Loucy (cell line): ENCODE measurements at regions not wholly inside any gene's neighbourhood (a gene's known extent, or its start where the extent isn't known, plus 50 kb on each side); places are given as distances from the start of the nearest gene placed in this dataset.

Source experiments
- H2AFZ ChIP-seq: fragments of 200-600 bp; sonication (generic); 2 replicates; pipeline ENCODE4 v1.6.0; 2016; ENCODE audit warnings: antibody characterized with exemption, mild to moderate bottlenecking, low read length, moderate library complexity
- H3F3A ChIP-seq: fragments of 200-600 bp; 2 replicates; pipeline ENCODE4 v1.6.0; 2016; ENCODE audit warnings: antibody characterized with exemption, low read depth, mild to moderate bottlenecking
- H3K27me3 ChIP-seq: fragments of 200-600 bp; sonication (generic); 2 replicates; pipeline ENCODE4 v1.6.1; 2014; ENCODE audit warnings: low read length, mild to moderate bottlenecking; ENCODE audit not compliant: insufficient read depth, poor library complexity, severe bottlenecking
- H3K36me3 ChIP-seq: fragments of 200-600 bp; sonication (generic); 2 replicates; pipeline ENCODE4 v1.6.1; 2016; ENCODE audit warnings: low read length; ENCODE audit not compliant: insufficient read depth
- H3K4me1 ChIP-seq: fragments of 200-600 bp; sonication (generic); 2 replicates; pipeline ENCODE4 v1.5.1; 2014; ENCODE audit warnings: low read length, mild to moderate bottlenecking; ENCODE audit not compliant: insufficient read depth, poor library complexity, severe bottlenecking
- H3K4me2 ChIP-seq: fragments of 200-600 bp; sonication (generic); 2 replicates; pipeline ENCODE4 v1.6.0; 2014; ENCODE audit warnings: antibody characterized with exemption, low read length, low read depth, mild to moderate bottlenecking; ENCODE audit not compliant: poor library complexity, severe bottlenecking
- H3K4me3 ChIP-seq: fragments of 200-600 bp; sonication (generic); 2 replicates; pipeline ENCODE4 v1.5.1; 2014; ENCODE audit warnings: low read length, mild to moderate bottlenecking, mixed read lengths; ENCODE audit not compliant: poor library complexity, severe bottlenecking
- H3K79me2 ChIP-seq: fragments of 200-600 bp; sonication (generic); 2 replicates; pipeline ENCODE4 v1.6.1; 2014; ENCODE audit warnings: low read length; ENCODE audit not compliant: insufficient read depth
- H3K9ac ChIP-seq: fragments of 200-600 bp; sonication (generic); 2 replicates; pipeline ENCODE4 v1.6.0; 2014; ENCODE audit warnings: mild to moderate bottlenecking, low read depth, low read length, moderate library complexity; ENCODE audit not compliant: poor library complexity, severe bottlenecking
- H3K9me2 ChIP-seq: fragments of 200-600 bp; sonication (generic); replicated peaks from 2 replicates; pipeline ENCODE4 v1.6.1; 2016; ENCODE audit warnings: low read depth, low read length, mixed read lengths
- H3K9me3 ChIP-seq: fragments of 200-600 bp; sonication (generic); 2 replicates; pipeline ENCODE4 v1.6.1; 2014; ENCODE audit warnings: mild to moderate bottlenecking, antibody characterized with exemption, low read length, low read depth; ENCODE audit not compliant: insufficient read depth
- H4K20me1 ChIP-seq: fragments of 200-600 bp; sonication (generic); 2 replicates; pipeline ENCODE4 v1.6.0; 2014; ENCODE audit warnings: antibody characterized with exemption, low read length, mild to moderate bottlenecking; ENCODE audit not compliant: insufficient read depth, poor library complexity, severe bottlenecking
- EZH2phosphoT487 ChIP-seq: fragments of 200-600 bp; IDR thresholded peaks from 2 replicates; pipeline ENCODE4 v1.6.1; 2018; ENCODE audit warnings: antibody characterized with exemption, mild to moderate bottlenecking, moderate library complexity, borderline replicate concordance
- TF ChIP-seq, protein P1 (sequence below): fragments of 200-600 bp; sonication (generic); conservative IDR thresholded peaks from 2 replicates; pipeline ENCODE4 v1.5.1; 2014; ENCODE audit warnings: mild to moderate bottlenecking, antibody characterized with exemption, low read length

DNA sequence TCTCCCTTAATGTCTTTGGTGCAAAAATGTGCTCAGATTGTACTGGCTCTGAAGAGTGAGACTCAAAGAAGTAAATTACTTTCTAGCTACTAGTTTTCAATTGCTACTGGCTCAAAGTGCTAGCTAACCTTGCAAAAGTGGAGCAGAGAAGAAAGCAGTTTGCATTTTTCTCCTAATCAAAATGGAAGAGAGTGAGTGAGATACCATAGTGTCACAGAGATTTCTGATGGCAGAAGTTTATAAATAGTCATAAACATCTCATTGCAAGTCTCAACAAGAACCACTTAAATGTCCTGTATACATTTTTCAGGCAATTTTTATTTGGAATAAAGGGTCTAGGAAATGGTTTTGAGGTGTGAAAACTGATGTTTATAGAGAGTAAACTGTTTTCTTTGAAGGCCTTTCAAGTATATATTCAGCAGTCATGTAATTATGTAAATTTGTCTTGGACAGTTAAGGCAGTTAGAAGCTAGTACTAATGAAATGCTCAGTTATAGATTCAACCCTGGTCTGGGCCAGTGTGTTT lies 237.7 kb upstream of the GOLIM4 start:
- no peaks in the 10 kb centered on the region for H3K36me3 ChIP-seq
- H3K27me3 ChIP-seq, result no peaks in the 10 kb centered on the region
- no peak overlapping the region for H3K9ac ChIP-seq
- H3F3A ChIP-seq, result no peaks in the 10 kb centered on the region
- TF ChIP-seq, protein P1, sequence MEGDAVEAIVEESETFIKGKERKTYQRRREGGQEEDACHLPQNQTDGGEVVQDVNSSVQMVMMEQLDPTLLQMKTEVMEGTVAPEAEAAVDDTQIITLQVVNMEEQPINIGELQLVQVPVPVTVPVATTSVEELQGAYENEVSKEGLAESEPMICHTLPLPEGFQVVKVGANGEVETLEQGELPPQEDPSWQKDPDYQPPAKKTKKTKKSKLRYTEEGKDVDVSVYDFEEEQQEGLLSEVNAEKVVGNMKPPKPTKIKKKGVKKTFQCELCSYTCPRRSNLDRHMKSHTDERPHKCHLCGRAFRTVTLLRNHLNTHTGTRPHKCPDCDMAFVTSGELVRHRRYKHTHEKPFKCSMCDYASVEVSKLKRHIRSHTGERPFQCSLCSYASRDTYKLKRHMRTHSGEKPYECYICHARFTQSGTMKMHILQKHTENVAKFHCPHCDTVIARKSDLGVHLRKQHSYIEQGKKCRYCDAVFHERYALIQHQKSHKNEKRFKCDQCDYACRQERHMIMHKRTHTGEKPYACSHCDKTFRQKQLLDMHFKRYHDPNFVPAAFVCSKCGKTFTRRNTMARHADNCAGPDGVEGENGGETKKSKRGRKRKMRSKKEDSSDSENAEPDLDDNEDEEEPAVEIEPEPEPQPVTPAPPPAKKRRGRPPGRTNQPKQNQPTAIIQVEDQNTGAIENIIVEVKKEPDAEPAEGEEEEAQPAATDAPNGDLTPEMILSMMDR, result no peak
- TF ChIP-seq EZH2phosphoT487, result no peak
- no peaks in the 10 kb centered on the region for H3K9me3 ChIP-seq
- no peaks in the 10 kb centered on the region for H4K20me1 ChIP-seq
- no peaks in the 10 kb centered on the region for H3K4me1 ChIP-seq
- no peaks in the 10 kb centered on the region for H3K79me2 ChIP-seq
- H3K4me2 ChIP-seq, result no peak overlapping the region
- no peak overlapping the region for H3K4me3 ChIP-seq
- no peaks in the 10 kb centered on the region for H3K9me2 ChIP-seq
- no peak overlapping the region for H2AFZ ChIP-seq

DNA sequence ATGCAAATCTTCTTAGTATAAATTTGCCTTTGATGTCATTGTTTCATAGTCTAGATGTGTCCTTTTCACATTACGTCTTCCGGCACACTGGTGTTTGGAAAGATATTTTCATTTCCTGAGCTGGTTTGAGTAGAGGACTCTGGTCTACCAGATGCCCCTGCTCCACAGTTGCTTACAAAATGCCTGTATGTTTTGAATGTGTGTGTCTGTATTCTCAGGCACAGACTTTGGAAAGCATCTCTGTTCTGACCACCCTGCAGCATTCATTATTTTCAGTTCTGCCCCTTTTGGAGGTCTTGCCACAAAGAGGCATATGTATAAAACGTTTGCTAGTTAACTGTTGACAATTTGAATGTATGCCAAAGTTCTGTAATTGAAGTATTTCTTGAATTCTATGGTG lies 236.0 kb upstream of the GOLIM4 start:
- Histone ChIP-seq H3K4me2 (no peak overlapping the region), H3K79me2 (no peaks in the 10 kb centered on the region)
- no peak for TF ChIP-seq EZH2phosphoT487
- TF ChIP-seq, protein P1, result no peak

DNA sequence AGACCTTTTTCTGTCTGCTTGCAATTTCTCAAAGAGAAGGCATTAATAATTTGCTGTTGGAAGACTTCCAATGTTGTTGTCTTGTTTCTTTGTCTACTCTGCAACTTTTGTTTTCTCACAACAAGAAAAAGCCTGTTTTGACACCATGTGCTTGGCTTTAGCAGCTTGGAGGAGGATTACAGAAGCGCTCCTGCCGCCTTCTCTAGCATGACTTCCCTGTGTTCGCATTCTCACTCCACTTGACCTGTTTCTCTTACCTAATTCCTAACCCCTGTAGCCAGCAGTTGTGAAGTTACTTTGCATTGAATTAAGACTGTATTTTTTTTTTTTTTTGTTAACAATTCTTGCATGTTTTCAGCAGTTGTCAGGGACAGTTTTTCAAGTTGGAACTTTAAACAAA lies 235.3 kb upstream of the GOLIM4 start:
- Histone ChIP-seq H3K4me1 (no peaks in the 10 kb centered on the region), H3K27me3 (no peaks in the 10 kb centered on the region), H3K36me3 (no peaks in the 10 kb centered on the region), H2AFZ (no peak overlapping the region), H3K9me3 (no peaks in the 10 kb centered on the region), H3K79me2 (no peaks in the 10 kb centered on the region), H3K4me2 (no peak overlapping the region), H3K9me2 (no peaks in the 10 kb centered on the region), H3K4me3 (no peak overlapping the region), H3K9ac (no peak overlapping the region), H3F3A (no peaks in the 10 kb centered on the region), H4K20me1 (no peaks in the 10 kb centered on the region)
- TF ChIP-seq, protein P1, result no peak
- no peak for TF ChIP-seq EZH2phosphoT487

More for the DNA sequence above, 236.0 kb upstream of the GOLIM4 start:
- H3K9ac ChIP-seq, result no peak overlapping the region
- no peaks in the 10 kb centered on the region for H4K20me1 ChIP-seq
- H3K4me1 ChIP-seq, result no peaks in the 10 kb centered on the region
- no peak overlapping the region for H3K4me3 ChIP-seq
- no peaks in the 10 kb centered on the region for H3K27me3 ChIP-seq
- no peaks in the 10 kb centered on the region for H3K9me3 ChIP-seq
- no peak overlapping the region for H2AFZ ChIP-seq
- no peaks in the 10 kb centered on the region for H3K9me2 ChIP-seq
- H3F3A ChIP-seq, result no peaks in the 10 kb centered on the region
- H3K36me3 ChIP-seq, result no peaks in the 10 kb centered on the region
